Mesenchymal stem cell (in vitro differentiated cells and primary cell): ENCODE measurements at regions not wholly inside any gene's neighbourhood (a gene's known extent, or its start where the extent isn't known, plus 50 kb on each side); places are given as distances from the start of the nearest gene placed in this dataset.
"Not testable (repeated sequence)": the region's sequence is repeated elsewhere in the genome, so short reads cannot be mapped to it uniquely, and the experiment has no call there.

Source experiments
- DNase-seq: peaks from one replicate; pipeline ENCODE4 v3.0.0-alpha.2; 2013
- H2AFZ ChIP-seq: one replicate; pipeline ENCODE4 v1.6.1; 2013; ENCODE audit warnings: low read depth, mild to moderate bottlenecking, control low read depth, inconsistent platforms, low read length, moderate library complexity
- H2AK5ac ChIP-seq: 2 replicates; pipeline ENCODE4 v1.6.1; 2013; ENCODE audit warnings: low read length, moderate library complexity, mild to moderate bottlenecking, inconsistent platforms; ENCODE audit not compliant: severe bottlenecking
- H2BK120ac ChIP-seq: one replicate; pipeline ENCODE4 v1.6.1; 2013; ENCODE audit warnings: low read depth, mild to moderate bottlenecking, inconsistent platforms, low read length, moderate library complexity
- H2BK12ac ChIP-seq, 2 experiments: one replicate each; pipeline ENCODE4 v1.6.1; 2013; ENCODE audit warnings: inconsistent platforms in 2 of 2, low read length in 2 of 2, mild to moderate bottlenecking in 2 of 2, moderate library complexity in 2 of 2, control low read depth in 1 of 2
- H2BK15ac ChIP-seq: one replicate; pipeline ENCODE4 v1.6.1; 2013; ENCODE audit warnings: mild to moderate bottlenecking, low read depth, inconsistent platforms; ENCODE audit not compliant: poor library complexity, severe bottlenecking
- H2BK5ac ChIP-seq: 2 replicates; pipeline ENCODE4 v1.6.1; 2013; ENCODE audit warnings: low read depth, mild to moderate bottlenecking, low read length, control low read depth, inconsistent platforms; ENCODE audit not compliant: poor library complexity, severe bottlenecking
- H3K14ac ChIP-seq, 2 experiments: one replicate each; pipeline ENCODE4 v1.6.1; 2013; ENCODE audit warnings: inconsistent platforms in 2 of 2, low read length in 2 of 2, control low read depth in 1 of 2, mild to moderate bottlenecking in 1 of 2, moderate library complexity in 1 of 2
- H3K18ac ChIP-seq, 2 experiments: one replicate each; pipeline ENCODE4 v1.6.1; 2013; ENCODE audit warnings: inconsistent platforms in 2 of 2, low read length in 2 of 2, control low read depth in 1 of 2, low read depth in 1 of 2, mild to moderate bottlenecking in 1 of 2
- H3K23ac ChIP-seq, 2 experiments: one replicate each; pipeline ENCODE4 v1.6.1; 2013; ENCODE audit warnings: inconsistent platforms in 2 of 2, low read length in 2 of 2, mild to moderate bottlenecking in 2 of 2, moderate library complexity in 2 of 2, control low read depth in 1 of 2
- H3K27ac ChIP-seq: 2 replicates; pipeline ENCODE4 v1.5.1; 2013; ENCODE audit warnings: mild to moderate bottlenecking, moderate library complexity, low read length, control low read depth, inconsistent platforms; ENCODE audit not compliant: poor library complexity, severe bottlenecking
- H3K27me3 ChIP-seq, 2 experiments: 2 replicates each; pipeline versions ENCODE4 v1.6.1 to v1.7.0; 2013; ENCODE audit warnings: low read length in 2 of 2, mild to moderate bottlenecking in 2 of 2, moderate library complexity in 2 of 2, control low read depth in 1 of 2, inconsistent platforms in 1 of 2; ENCODE audit not compliant: control insufficient read depth in 1 of 2, insufficient read depth in 1 of 2
- H3K36me3 ChIP-seq, 2 experiments: 2 replicates each; pipeline versions ENCODE4 v1.6.1 to v1.7.0; 2013; ENCODE audit warnings: low read length in 2 of 2, control low read depth in 1 of 2, inconsistent platforms in 1 of 2, low read depth in 1 of 2, mild to moderate bottlenecking in 1 of 2; ENCODE audit not compliant: insufficient read depth in 2 of 2, control insufficient read depth in 1 of 2
- H3K4ac ChIP-seq, 2 experiments: one replicate each; pipeline ENCODE4 v1.6.1; 2013; ENCODE audit warnings: inconsistent platforms in 2 of 2, low read length in 2 of 2, mild to moderate bottlenecking in 2 of 2, moderate library complexity in 2 of 2, control low read depth in 1 of 2, low read depth in 1 of 2
- H3K4me1 ChIP-seq: 2 replicates; pipeline ENCODE4 v1.6.1; 2013; ENCODE audit warnings: low read depth, low read length, control low read depth; ENCODE audit not compliant: control insufficient read depth, insufficient read depth
- H3K4me2 ChIP-seq: 2 replicates; pipeline ENCODE4 v1.6.1; 2013; ENCODE audit warnings: low read length, mild to moderate bottlenecking, inconsistent platforms; ENCODE audit not compliant: poor library complexity, severe bottlenecking
- H3K4me3 ChIP-seq, 2 experiments: 2 replicates each; pipeline versions ENCODE4 v1.5.1 to v1.7.0; 2013; ENCODE audit warnings: low read length in 2 of 2, mild to moderate bottlenecking in 2 of 2, control low read depth in 1 of 2, low read depth in 1 of 2; ENCODE audit not compliant: insufficient read depth in 1 of 2
- H3K79me1 ChIP-seq: replicated peaks from 2 replicates; pipeline ENCODE4 v1.6.1; 2013; ENCODE audit warnings: mild to moderate bottlenecking, control low read depth, low read length, inconsistent platforms; ENCODE audit not compliant: poor library complexity, severe bottlenecking
- H3K9ac ChIP-seq: 2 replicates; pipeline ENCODE4 v1.7.0; 2013; ENCODE audit warnings: mild to moderate bottlenecking, low read length, moderate library complexity
- H3K9me3 ChIP-seq: 2 replicates; pipeline ENCODE4 v1.7.0; 2013; ENCODE audit warnings: mild to moderate bottlenecking, low read length; ENCODE audit not compliant: control insufficient read depth
- H4K8ac ChIP-seq: one replicate; pipeline ENCODE4 v1.6.1; 2013; ENCODE audit warnings: inconsistent platforms, mild to moderate bottlenecking, low read length, moderate library complexity
- H4K91ac ChIP-seq: one replicate; pipeline ENCODE4 v1.6.1; 2013; ENCODE audit warnings: mild to moderate bottlenecking, low read length, inconsistent platforms
- WGBS: methylation state at CpG from one replicate; pipeline ENCODE4 v1.1.7; 2013; ENCODE audit warnings: mixed read lengths; 5-methylcytosine and 5-hydroxymethylcytosine counted together

- Histone ChIP-seq H3K4ac (no peak overlapping the region), H4K91ac (no peak overlapping the region), H3K27me3 (no peaks in the 10 kb centered on the region), H2BK15ac (no peak overlapping the region), H3K36me3 (no peaks in the 10 kb centered on the region), H2AK5ac (no peak overlapping the region), H4K8ac (no peak overlapping the region), H3K23ac (no peak overlapping the region), H3K18ac (no peak overlapping the region), H3K79me1 (no peaks in the 10 kb centered on the region), H3K4me1 (no peaks in the 10 kb centered on the region), H2BK12ac (no peak overlapping the region), H3K4me2 (no peak overlapping the region), H2AFZ (no peak overlapping the region), H3K14ac (no peak overlapping the region), H2BK5ac (no peak overlapping the region), H3K27ac (no peak overlapping the region), H3K9me3 (no peaks in the 10 kb centered on the region), H3K4me3 (no peak overlapping the region), H2BK120ac (no peak overlapping the region), H3K9ac (no peak overlapping the region)
- no peak for DNase-seq
- WGBS = 61% methylated on average over 1 of the region's 2 CpGs
These were observed 397.6 kb upstream of the ACTBL2 start for GRCh38 chr5:57880216-57880615.

GRCh38 chr5:57878301-57878722 is 395.7 kb upstream of the ACTBL2 start:
- Histone ChIP-seq H3K4me2 (no peak overlapping the region), H3K9me3 (no peaks in the 10 kb centered on the region), H2BK15ac (no peak overlapping the region), H3K4ac (no peak overlapping the region), H4K8ac (no peak overlapping the region), H3K9ac (no peak overlapping the region), H3K4me1 (no peaks in the 10 kb centered on the region), H3K14ac (no peak overlapping the region), H2AFZ (no peak overlapping the region), H3K4me3 (no peak overlapping the region), H3K18ac (peak overlapping the region in 1 of 2 experiments; percentile 18), H2BK120ac (no peak overlapping the region), H4K91ac (no peak overlapping the region), H2AK5ac (no peak overlapping the region), H2BK5ac (no peak overlapping the region), H3K27ac (no peak overlapping the region), H3K36me3 (no peaks in the 10 kb centered on the region), H2BK12ac (no peak overlapping the region), H3K79me1 (no peaks in the 10 kb centered on the region), H3K23ac (no peak overlapping the region), H3K27me3 (no peaks in the 10 kb centered on the region)
- no peak for DNase-seq
- WGBS = 100% methylated on average over 4 of the region's 4 CpGs

GRCh38 chr5:57871496-57871895 is 388.9 kb upstream of the ACTBL2 start:
- Histone ChIP-seq H3K9ac (no peak overlapping the region), H2BK12ac (no peak overlapping the region), H3K9me3 (no peaks in the 10 kb centered on the region), H3K4ac (no peak overlapping the region), H3K18ac (no peak overlapping the region), H3K4me3 (no peak overlapping the region), H2AFZ (no peak overlapping the region), H2BK5ac (no peak overlapping the region), H3K27me3 (no peaks in the 10 kb centered on the region), H2BK15ac (no peak overlapping the region), H3K27ac (no peak overlapping the region), H3K4me2 (no peak overlapping the region), H3K23ac (no peak overlapping the region), H3K14ac (no peak overlapping the region), H4K8ac (no peak overlapping the region), H4K91ac (no peak overlapping the region), H3K79me1 (no peaks in the 10 kb centered on the region), H3K36me3 (no peaks in the 10 kb centered on the region), H2AK5ac (no peak overlapping the region), H3K4me1 (no peaks in the 10 kb centered on the region), H2BK120ac (no peak overlapping the region)
- WGBS = no CpG with 5 or more reads among the region's 1 CpG
- no peak for DNase-seq

GRCh38 chr5:57870267-57870666 is 387.7 kb upstream of the ACTBL2 start:
- H3K9me3 ChIP-seq, H3K4me2 ChIP-seq, H3K36me3 ChIP-seq, H2AK5ac ChIP-seq, H3K4ac ChIP-seq, H2BK5ac ChIP-seq, H2BK15ac ChIP-seq, H3K27me3 ChIP-seq, H3K4me1 ChIP-seq, H3K79me1 ChIP-seq, H3K4me3 ChIP-seq, H3K9ac ChIP-seq, H3K18ac ChIP-seq, H2AFZ ChIP-seq, H3K14ac ChIP-seq, DNase-seq, H3K27ac ChIP-seq, H2BK12ac ChIP-seq, H4K91ac ChIP-seq, H4K8ac ChIP-seq, H3K23ac ChIP-seq, H2BK120ac ChIP-seq: not testable (repeated sequence)
- WGBS = 98% methylated on average over 13 of the region's 14 CpGs
